T-cell (primary cell): ENCODE measurements at regions not wholly inside any gene's neighbourhood (a gene's known extent, or its start where the extent isn't known, plus 50 kb on each side); places are given as distances from the start of the nearest gene placed in this dataset.

Experiments used
- ATAC-seq, 4 experiments: fragments of 200-7000 bp in 3 of 4; fragments of 150-1000 bp in 1 of 4; cut with Tn5 transposase; replicated peaks in 1 of 4; 1 replicate in 3 of 4; 2 replicates in 1 of 4; pipeline ENCODE4 v1.10.0; 2021; ENCODE audit warnings: moderate library complexity in 3 of 4, mild to moderate bottlenecking in 2 of 4, moderate number of reproducible peaks in 1 of 4
- CTCF ChIA-PET, 2 donors: fragments of 300-600 bp; sonication (Branson Sonifier 250); formaldehyde crosslinking; loops; one replicate each; lab custom pipeline; 2022; ENCODE audit warnings: antibody characterized with exemption in 2 of 2; lab: Charles Lee
- POLR2A ChIA-PET, 2 donors: fragments of 300-600 bp; sonication (Branson Sonifier 250); formaldehyde crosslinking; loops; one replicate each; lab custom pipeline; 2022; ENCODE audit warnings: antibody characterized with exemption in 2 of 2; lab: Charles Lee
- DNase-seq, 35 experiments: peaks; one replicate each; pipeline versions ENCODE4 v3.0.0 to v3.0.0-alpha.2; 2013 to 2023
- H3K27ac ChIP-seq: one replicate; pipeline ENCODE4 v1.5.1; 2013; ENCODE audit warnings: low read length
- H3K27me3 ChIP-seq, 2 experiments: replicated peaks in 1 of 2; 1 replicate in 1 of 2; 2 replicates in 1 of 2; pipeline versions ENCODE4 v1.6.1 to v1.7.0; 2013; ENCODE audit warnings: low read length in 1 of 2, mixed read lengths in 1 of 2; ENCODE audit not compliant: control insufficient read depth in 2 of 2, insufficient read depth in 2 of 2; ENCODE audit errors: extremely low read depth in 1 of 2
- H3K36me3 ChIP-seq, 2 donors: 1 replicate in 1 of 2; 2 replicates in 1 of 2; pipeline versions ENCODE4 v1.6.1 to v1.7.0; 2013; ENCODE audit warnings: low read length in 1 of 2; ENCODE audit not compliant: control insufficient read depth in 2 of 2, insufficient read depth in 1 of 2; ENCODE audit errors: extremely low read depth in 1 of 2
- H3K4me1 ChIP-seq, 2 experiments: 1 replicate in 1 of 2; 2 replicates in 1 of 2; pipeline versions ENCODE4 v1.6.1 to v1.7.0; 2013; ENCODE audit warnings: low read length in 2 of 2, mixed read lengths in 1 of 2; ENCODE audit not compliant: insufficient read depth in 2 of 2, control insufficient read depth in 1 of 2; ENCODE audit errors: extremely low read depth in 1 of 2
- H3K4me3 ChIP-seq, 2 donors: 1 replicate in 1 of 2; 2 replicates in 1 of 2; pipeline versions ENCODE4 v1.5.1 to v1.7.0; 2013; ENCODE audit warnings: mild to moderate bottlenecking in 2 of 2, low read length in 1 of 2, moderate library complexity in 1 of 2; ENCODE audit not compliant: control insufficient read depth in 1 of 2; ENCODE audit errors: extremely low read depth in 1 of 2
- H3K9me3 ChIP-seq: 2 replicates; pipeline ENCODE4 v1.7.0; 2013
- H3K27ac Mint-ChIP-seq, 2 donors: one replicate each; pipeline ENCODE4 v1.8.0; 2020 to 2021; ENCODE audit warnings: mild to moderate bottlenecking in 2 of 2, mixed read lengths in 2 of 2
- H3K27me3 Mint-ChIP-seq, 2 donors: one replicate each; pipeline ENCODE4 v1.8.0; 2021 to 2022; ENCODE audit warnings: mixed read lengths in 2 of 2
- H3K36me3 Mint-ChIP-seq: one replicate; pipeline ENCODE4 v1.8.0; 2021; ENCODE audit warnings: mixed read lengths
- H3K4me1 Mint-ChIP-seq, 3 donors: one replicate each; pipeline ENCODE4 v1.8.0; 2020 to 2022; ENCODE audit warnings: mixed read lengths in 3 of 3, mild to moderate bottlenecking in 1 of 3
- H3K4me3 Mint-ChIP-seq, 3 donors: one replicate each; pipeline ENCODE4 v1.8.0; 2020 to 2022; ENCODE audit warnings: mild to moderate bottlenecking in 3 of 3, mixed read lengths in 3 of 3, moderate library complexity in 3 of 3
- H3K9me3 Mint-ChIP-seq, 3 donors: one replicate each; pipeline ENCODE4 v1.8.0; 2020 to 2022; ENCODE audit warnings: mixed read lengths in 3 of 3
- WGBS: methylation state at CpG from one replicate; pipeline ENCODE4 v1.1.5; 2013; ENCODE audit warnings: missing lambda C conversion rate; ENCODE audit not compliant: insufficient coverage; 5-methylcytosine and 5-hydroxymethylcytosine counted together

DNA sequence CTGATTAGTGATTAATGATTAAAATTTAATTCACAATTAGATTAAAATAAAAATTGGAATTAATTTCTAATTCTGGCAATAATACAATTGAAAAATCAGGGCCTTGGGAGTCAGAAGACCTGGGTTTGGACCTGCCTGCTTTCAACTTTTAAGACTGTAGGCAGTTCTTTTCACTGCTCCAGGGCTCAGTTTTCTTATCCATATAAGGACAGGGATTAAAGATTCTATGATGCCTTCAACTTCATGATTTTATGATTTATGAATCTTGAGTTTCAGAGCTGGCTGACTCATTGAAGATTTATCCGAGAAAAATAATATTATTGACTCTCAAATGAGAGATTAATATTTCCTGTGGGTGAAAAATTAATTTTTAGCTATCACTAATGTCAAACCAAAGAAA lies 208.6 kb upstream of the ANKH start:
- Histone ChIP-seq H3K4me1 (no peaks in the 10 kb centered on the region), H3K27me3 (peaks cover 0 to 3% of the 10 kb centered on the region in 2 experiments), H3K27ac (no peak overlapping the region), H3K9me3 (no peaks in the 10 kb centered on the region), H3K4me3 (no peak overlapping the region), H3K36me3 (no peaks in the 10 kb centered on the region)
- ChIA-PET POLR2A (no interaction called here), CTCF (interaction anchor here in 1 of 2 donors (0.5 kb wide), 1 partner anchor 121 kb away, joined by 4 read pairs; no protein-coding TSS in a partner anchor)
- ATAC-seq (no peak), DNase-seq (no peak)
- H3K4me3 Mint-ChIP-seq: no peak overlapping the region
- no peaks in the 10 kb centered on the region for H3K4me1 Mint-ChIP-seq
- WGBS: no CpG with 5 or more reads among the region's 1 CpG
- H3K36me3 Mint-ChIP-seq: no peaks in the 10 kb centered on the region
- peaks cover 0 to 3% (median 2%) of the 10 kb centered on the region in 3 donors for H3K9me3 Mint-ChIP-seq
- H3K27me3 Mint-ChIP-seq: peaks cover 7 to 15% of the 10 kb centered on the region in 2 donors
- H3K27ac Mint-ChIP-seq: no peak overlapping the region

- ChIA-PET CTCF (no interaction called here), POLR2A (no interaction called here)
- no peaks in the 10 kb centered on the region for H3K36me3 ChIP-seq
- Mint-ChIP-seq H3K36me3 (no peaks in the 10 kb centered on the region), H3K9me3 (peaks cover 0 to 3% (median 2%) of the 10 kb centered on the region in 3 donors), H3K27me3 (peaks cover 7 to 15% of the 10 kb centered on the region in 2 donors), H3K4me3 (no peak overlapping the region), H3K27ac (no peak overlapping the region), H3K4me1 (no peaks in the 10 kb centered on the region)
- ATAC-seq: no peak
- H3K4me3 ChIP-seq: no peak overlapping the region
- no peaks in the 10 kb centered on the region for H3K4me1 ChIP-seq
- H3K27ac ChIP-seq: no peak overlapping the region
- H3K27me3 ChIP-seq: peaks cover 0 to 3% of the 10 kb centered on the region in 2 experiments
- DNase-seq: no peak
- WGBS: no CpG with 5 or more reads among the region's 3 CpGs
- H3K9me3 ChIP-seq: no peaks in the 10 kb centered on the region
These were observed 208.0 kb upstream of the ANKH start for GRCh38 chr5:15079566-15079965.

- H3K9me3 Mint-ChIP-seq: peaks cover 0 to 3% (median 0%) of the 10 kb centered on the region in 3 donors
- Histone ChIP-seq H3K4me1 (no peaks in the 10 kb centered on the region), H3K9me3 (no peaks in the 10 kb centered on the region), H3K36me3 (no peaks in the 10 kb centered on the region), H3K27ac (no peak overlapping the region), H3K27me3 (peaks cover 0 to 3% of the 10 kb centered on the region in 2 experiments), H3K4me3 (no peak overlapping the region)
- ATAC-seq (no peak), DNase-seq (no peak)
- H3K4me3 Mint-ChIP-seq: no peak overlapping the region
- H3K36me3 Mint-ChIP-seq: no peaks in the 10 kb centered on the region
- no peak overlapping the region for H3K27ac Mint-ChIP-seq
- peaks cover 0 to 13% of the 10 kb centered on the region in 2 donors for H3K27me3 Mint-ChIP-seq
- ChIA-PET CTCF (interaction anchor here in 1 of 2 donors (0.6 kb wide), 1 partner anchor 875 kb away, joined by 5 read pairs; no protein-coding TSS in a partner anchor), POLR2A (no interaction called here)
- H3K4me1 Mint-ChIP-seq: no peaks in the 10 kb centered on the region
These were observed 203.1 kb upstream of the ANKH start for GRCh38 chr5:15074651-15075050.

GRCh38 chr5:15073453-15073852 lies 201.9 kb upstream of the ANKH start:
- H3K9me3 Mint-ChIP-seq: peaks cover 0 to 3% (median 0%) of the 10 kb centered on the region in 3 donors
- POLR2A ChIA-PET: no interaction called here
- H3K4me3 ChIP-seq: no peak overlapping the region
- H3K4me1 ChIP-seq: no peaks in the 10 kb centered on the region
- no peak overlapping the region for H3K27ac Mint-ChIP-seq
- H3K4me1 Mint-ChIP-seq: no peaks in the 10 kb centered on the region
- H3K27me3 ChIP-seq: peaks cover 0 to 3% of the 10 kb centered on the region in 2 experiments
- H3K4me3 Mint-ChIP-seq: no peak overlapping the region
- 70% methylated on average over 2 of the region's 3 CpGs for WGBS
- H3K27ac ChIP-seq: no peak overlapping the region
- peaks cover 0 to 10% of the 10 kb centered on the region in 2 donors for H3K27me3 Mint-ChIP-seq
- no peak for ATAC-seq
- CTCF ChIA-PET: no interaction called here
- no peaks in the 10 kb centered on the region for H3K9me3 ChIP-seq
- no peak for DNase-seq
- no peaks in the 10 kb centered on the region for H3K36me3 Mint-ChIP-seq
- no peaks in the 10 kb centered on the region for H3K36me3 ChIP-seq

GRCh38 chr5:15070907-15071306 lies 199.3 kb upstream of the ANKH start:
- DNase-seq (no peak), ATAC-seq (no peak)
- Mint-ChIP-seq H3K4me1 (no peaks in the 10 kb centered on the region), H3K9me3 (peaks cover 0 to 2% (median 0%) of the 10 kb centered on the region in 3 donors), H3K27ac (no peak overlapping the region), H3K36me3 (no peaks in the 10 kb centered on the region), H3K27me3 (peaks cover 0 to 4% of the 10 kb centered on the region in 2 donors), H3K4me3 (no peak overlapping the region)
- no peaks in the 10 kb centered on the region for H3K4me1 ChIP-seq
- ChIA-PET CTCF (no interaction called here), POLR2A (no interaction called here)
- no peaks in the 10 kb centered on the region for H3K36me3 ChIP-seq
- no peaks in the 10 kb centered on the region for H3K9me3 ChIP-seq
- no peaks in the 10 kb centered on the region for H3K27me3 ChIP-seq
- no peak overlapping the region for H3K27ac ChIP-seq
- no peak overlapping the region for H3K4me3 ChIP-seq
- 76% methylated on average over 6 of the region's 6 CpGs for WGBS

DNA sequence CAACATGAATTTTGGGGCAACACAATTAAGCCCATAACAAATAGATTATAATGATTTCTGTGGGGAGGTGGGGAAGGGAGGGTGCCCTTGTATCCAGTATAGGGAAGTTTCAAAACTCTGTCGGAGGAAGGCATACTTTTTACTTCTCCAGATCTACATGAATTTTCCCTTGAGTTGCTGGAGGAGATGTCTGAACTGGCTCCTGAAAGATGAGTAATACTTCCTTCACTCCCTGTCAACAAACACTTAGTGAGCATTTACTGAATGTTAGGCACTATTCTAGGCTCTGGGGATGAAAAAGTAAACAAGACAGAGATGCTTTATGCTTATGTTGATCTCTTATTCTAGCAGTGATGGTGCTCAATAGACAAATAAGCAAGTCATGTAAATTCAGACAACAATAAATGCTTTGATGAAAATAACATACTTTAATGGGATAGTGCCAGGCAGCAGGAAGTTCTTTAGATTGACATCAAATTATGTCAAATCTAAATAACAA lies 197.9 kb upstream of the ANKH start:
- no peak for DNase-seq
- WGBS: no CpG with 5 or more reads among the region's 1 CpG

More for the DNA sequence above, 197.9 kb upstream of the ANKH start:
- no peaks in the 10 kb centered on the region for H3K27me3 ChIP-seq
- ATAC-seq: no peak
- H3K36me3 ChIP-seq: no peaks in the 10 kb centered on the region
- Mint-ChIP-seq H3K4me1 (no peaks in the 10 kb centered on the region), H3K4me3 (no peak overlapping the region), H3K27me3 (peaks cover 0 to 4% of the 10 kb centered on the region in 2 donors), H3K36me3 (no peaks in the 10 kb centered on the region), H3K27ac (no peak overlapping the region), H3K9me3 (peaks cover 0 to 2% (median 0%) of the 10 kb centered on the region in 3 donors)
- no peak overlapping the region for H3K4me3 ChIP-seq
- POLR2A ChIA-PET: no interaction called here
- H3K27ac ChIP-seq: no peak overlapping the region
- CTCF ChIA-PET: no interaction called here
- no peaks in the 10 kb centered on the region for H3K4me1 ChIP-seq
- no peaks in the 10 kb centered on the region for H3K9me3 ChIP-seq
